ENCODE measurements at regions not wholly inside any gene's neighbourhood (a gene's known extent, or its start where the extent isn't known, plus 50 kb on each side); places are given as distances from the start of the nearest gene placed in this dataset.

DNA sequence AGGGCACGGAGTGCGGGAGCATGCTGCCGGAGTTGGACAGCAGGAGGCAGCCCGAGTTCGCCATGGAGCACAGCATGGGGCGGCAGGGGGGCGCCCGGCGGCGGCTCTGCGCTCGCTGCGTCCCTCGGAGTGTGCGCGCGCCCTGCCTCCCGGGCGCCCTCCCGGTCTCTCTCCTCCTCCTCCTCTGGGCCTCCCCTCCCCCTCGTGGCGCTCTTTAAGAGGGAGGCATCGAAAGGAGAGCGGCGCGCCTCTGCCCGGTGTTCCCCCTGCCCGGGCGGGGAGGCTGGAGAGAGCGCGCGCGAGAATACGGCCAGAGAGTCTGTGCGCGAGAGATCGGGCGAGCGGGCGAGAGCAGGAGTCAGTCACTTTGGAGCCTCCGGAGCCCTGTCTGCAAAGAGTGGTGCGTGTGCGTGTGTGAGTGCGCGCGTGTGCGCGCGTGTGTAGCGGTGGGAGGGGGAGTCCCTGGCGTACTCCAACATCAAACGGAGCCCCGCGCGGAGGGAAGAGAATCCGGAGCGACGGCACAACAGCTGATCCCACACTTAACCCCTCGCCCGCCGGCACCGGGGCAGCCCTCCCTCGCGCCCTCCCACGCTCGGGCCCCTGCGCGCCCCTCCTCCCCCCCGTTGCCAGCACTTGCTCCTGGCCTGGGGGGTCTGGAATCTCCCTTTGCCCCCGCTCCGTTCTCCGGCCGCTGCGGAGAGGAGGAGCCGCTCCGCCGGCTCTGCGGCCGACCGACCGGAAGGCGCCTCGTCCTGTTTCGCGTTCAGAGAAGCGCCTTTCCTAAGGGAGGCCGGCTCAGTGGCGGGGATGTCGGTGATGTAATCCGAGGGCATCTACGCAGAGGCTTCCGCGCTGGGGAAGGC, 108.9 kb downstream of the ENGASE start:
- Histone ChIP-seq H3K9ac (ENCODE audit: low read depth in 1 of 3, low read length in 3 of 3) (no peak overlapping the region), H3K4me1 (ENCODE audit: control insufficient read depth in 3 of 3, insufficient read depth in 3 of 3, low read length in 3 of 3) (peaks cover 0 to 4% (median 3%) of the 10 kb centered on the region in 3 donors), H3K36me3 (ENCODE audit: control insufficient read depth in 3 of 3, insufficient read depth in 3 of 3, low read length in 3 of 3) (no peaks in the 10 kb centered on the region), H3K9me3 (ENCODE audit: control insufficient read depth in 3 of 3, low read length in 3 of 3) (no peaks in the 10 kb centered on the region), H3K27ac (ENCODE audit: low read depth, low read length) (no peak overlapping the region), H3K4me3 (ENCODE audit: low read length in 3 of 3) (no peak overlapping the region), H3K27me3 (ENCODE audit: control insufficient read depth in 3 of 3, insufficient read depth in 3 of 3, low read length in 3 of 3) (peaks cover 77 to 88% (median 78%) of the 10 kb centered on the region in 3 donors)

DNA sequence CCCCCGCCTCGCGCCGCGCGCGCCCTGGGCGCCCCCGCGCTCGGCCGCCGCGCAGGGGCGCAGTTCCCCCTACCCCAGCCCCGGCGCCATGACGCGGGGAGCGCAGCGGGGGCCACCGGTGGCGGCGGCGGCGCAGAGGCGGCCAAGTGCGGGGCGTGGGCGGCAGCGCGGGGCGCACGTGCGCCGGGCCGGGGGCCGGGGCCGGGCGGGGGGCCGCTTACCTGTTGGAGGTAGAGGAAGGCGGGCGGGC, 108.3 kb downstream of the ENGASE start:
- H3K36me3 ChIP-seq (ENCODE audit: control insufficient read depth in 3 of 3, insufficient read depth in 3 of 3, low read length in 3 of 3) = no peaks in the 10 kb centered on the region
- no peak overlapping the region for H3K4me3 ChIP-seq (ENCODE audit: low read length in 3 of 3)
- peaks cover 76 to 86% (median 78%) of the 10 kb centered on the region in 3 donors for H3K27me3 ChIP-seq (ENCODE audit: control insufficient read depth in 3 of 3, insufficient read depth in 3 of 3, low read length in 3 of 3)
- no peaks in the 10 kb centered on the region for H3K9me3 ChIP-seq (ENCODE audit: control insufficient read depth in 3 of 3, low read length in 3 of 3)
- no peak overlapping the region for H3K9ac ChIP-seq (ENCODE audit: low read depth in 1 of 3, low read length in 3 of 3)
- H3K27ac ChIP-seq (ENCODE audit: low read depth, low read length) = no peak overlapping the region
- peaks cover 0 to 9% (median 9%) of the 10 kb centered on the region in 3 donors for H3K4me1 ChIP-seq (ENCODE audit: control insufficient read depth in 3 of 3, insufficient read depth in 3 of 3, low read length in 3 of 3)

DNA sequence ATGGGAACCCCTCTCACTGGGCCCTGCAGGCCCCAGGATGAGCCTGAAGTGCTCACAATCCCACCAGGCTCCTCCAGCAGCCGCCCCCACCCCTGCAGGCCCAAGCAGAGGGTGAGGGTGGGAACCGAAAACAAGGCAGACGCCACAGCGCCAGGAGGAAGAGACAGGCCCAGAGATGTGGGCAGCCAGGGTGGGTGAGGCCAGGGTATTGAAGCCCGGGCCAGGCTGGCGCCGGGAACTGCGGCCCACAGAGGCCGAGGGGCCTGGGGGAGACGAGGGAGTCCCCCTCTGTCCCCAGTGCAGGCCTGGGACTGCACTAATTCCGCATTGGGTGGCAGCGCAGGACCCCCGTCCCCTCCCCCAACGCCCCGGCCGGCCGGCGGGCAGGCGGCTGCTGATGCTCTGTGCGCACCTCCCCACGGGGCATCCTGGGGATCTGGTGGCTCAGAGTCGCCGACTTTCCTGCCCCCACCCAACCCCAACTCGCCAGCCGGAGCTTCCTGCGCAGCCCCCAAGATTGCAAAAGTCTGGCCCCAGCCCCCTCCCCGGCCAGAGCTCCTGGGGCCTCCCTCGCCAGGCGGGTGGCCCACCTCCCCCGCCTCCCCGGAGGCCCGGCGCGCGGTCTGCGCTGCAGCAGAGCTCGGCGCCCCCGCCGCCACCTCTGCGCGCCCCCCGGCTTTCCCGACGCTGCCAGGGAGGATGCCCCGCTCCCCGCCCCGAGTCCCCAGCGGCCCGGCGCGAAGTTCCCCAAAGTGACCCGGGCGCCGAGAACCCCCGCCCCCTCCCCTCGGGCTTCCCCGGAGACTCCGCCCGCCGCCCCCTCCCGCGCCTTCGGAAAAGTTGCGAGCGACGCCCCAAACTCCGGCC, 107.8 kb downstream of the ENGASE start:
- Histone ChIP-seq H3K9ac (ENCODE audit: low read depth in 1 of 3, low read length in 3 of 3) (no peak overlapping the region), H3K4me3 (ENCODE audit: low read length in 3 of 3) (no peak overlapping the region), H3K27me3 (ENCODE audit: control insufficient read depth in 3 of 3, insufficient read depth in 3 of 3, low read length in 3 of 3) (peaks cover 70 to 86% (median 76%) of the 10 kb centered on the region in 3 donors), H3K4me1 (ENCODE audit: control insufficient read depth in 3 of 3, insufficient read depth in 3 of 3, low read length in 3 of 3) (peaks cover 5 to 14% (median 14%) of the 10 kb centered on the region in 3 donors), H3K36me3 (ENCODE audit: control insufficient read depth in 3 of 3, insufficient read depth in 3 of 3, low read length in 3 of 3) (no peaks in the 10 kb centered on the region), H3K27ac (ENCODE audit: low read depth, low read length) (no peak overlapping the region), H3K9me3 (ENCODE audit: control insufficient read depth in 3 of 3, low read length in 3 of 3) (no peaks in the 10 kb centered on the region)

DNA sequence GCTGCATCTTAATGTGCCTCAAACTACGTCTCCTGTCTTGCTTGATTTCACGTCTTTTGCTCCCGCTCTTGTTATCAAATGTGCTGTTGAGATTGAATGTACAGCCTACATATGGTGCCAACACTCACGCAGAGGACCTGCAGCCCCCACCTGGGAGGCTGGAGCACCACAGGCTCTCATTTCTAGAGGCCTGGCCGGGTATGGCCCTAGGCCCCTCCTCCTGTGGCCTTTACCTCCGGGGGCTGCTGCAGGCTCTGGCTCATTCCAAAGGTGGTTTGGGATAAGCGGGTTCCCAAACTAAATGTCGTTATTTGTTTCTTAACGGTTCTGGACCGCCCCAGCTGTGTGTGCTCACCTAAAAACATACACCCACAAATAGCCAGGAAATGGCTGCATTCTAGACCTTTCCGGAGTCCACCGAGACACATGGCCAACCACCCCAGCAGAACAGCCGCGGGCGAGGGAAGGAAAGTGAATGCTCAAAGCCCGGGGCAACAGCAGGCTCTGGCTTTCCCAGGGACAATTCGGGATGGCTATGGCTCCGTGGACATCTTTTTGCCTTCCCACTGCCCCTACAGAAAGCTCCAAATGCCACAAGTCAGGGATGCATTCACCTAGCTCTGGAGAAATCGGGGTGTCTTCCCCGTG, 105.9 kb downstream of the ENGASE start:
- Histone ChIP-seq H3K4me3 (ENCODE audit: low read length in 3 of 3) (no peak overlapping the region), H3K27me3 (ENCODE audit: control insufficient read depth in 3 of 3, insufficient read depth in 3 of 3, low read length in 3 of 3) (peaks cover 60 to 73% (median 70%) of the 10 kb centered on the region in 3 donors), H3K9ac (ENCODE audit: low read depth in 1 of 3, low read length in 3 of 3) (no peak overlapping the region), H3K27ac (ENCODE audit: low read depth, low read length) (no peak overlapping the region), H3K4me1 (ENCODE audit: control insufficient read depth in 3 of 3, insufficient read depth in 3 of 3, low read length in 3 of 3) (peaks cover 7 to 21% (median 18%) of the 10 kb centered on the region in 3 donors), H3K9me3 (ENCODE audit: control insufficient read depth in 3 of 3, low read length in 3 of 3) (no peaks in the 10 kb centered on the region), H3K36me3 (ENCODE audit: control insufficient read depth in 3 of 3, insufficient read depth in 3 of 3, low read length in 3 of 3) (no peaks in the 10 kb centered on the region)

DNA sequence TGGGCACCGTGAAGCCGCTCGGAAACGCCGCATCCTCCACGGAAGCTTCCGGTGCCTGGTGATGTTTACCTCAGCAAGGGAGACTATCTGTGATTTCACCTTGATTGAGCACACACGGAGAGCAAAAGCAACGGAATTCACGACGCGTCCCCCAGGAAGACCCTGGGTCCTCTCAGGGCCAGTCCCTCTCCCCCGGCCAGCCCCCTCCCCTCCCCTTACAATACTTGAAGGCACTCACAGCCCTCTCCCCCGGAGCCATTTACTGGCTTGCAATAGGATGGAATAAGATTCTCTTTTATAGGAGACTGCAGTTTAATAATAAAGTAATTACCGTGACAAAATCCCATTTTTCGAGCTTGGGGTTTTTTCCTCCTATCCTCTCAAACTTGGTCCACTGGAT, 104.7 kb downstream of the ENGASE start:
- Histone ChIP-seq H3K4me1 (ENCODE audit: control insufficient read depth in 3 of 3, insufficient read depth in 3 of 3, low read length in 3 of 3) (peaks cover 7 to 21% (median 18%) of the 10 kb centered on the region in 3 donors), H3K27me3 (ENCODE audit: control insufficient read depth in 3 of 3, insufficient read depth in 3 of 3, low read length in 3 of 3) (peaks cover 52 to 63% (median 62%) of the 10 kb centered on the region in 3 donors), H3K27ac (ENCODE audit: low read depth, low read length) (no peak overlapping the region), H3K4me3 (ENCODE audit: low read length in 3 of 3) (no peak overlapping the region), H3K36me3 (ENCODE audit: control insufficient read depth in 3 of 3, insufficient read depth in 3 of 3, low read length in 3 of 3) (no peaks in the 10 kb centered on the region), H3K9ac (ENCODE audit: low read depth in 1 of 3, low read length in 3 of 3) (no peak overlapping the region), H3K9me3 (ENCODE audit: control insufficient read depth in 3 of 3, low read length in 3 of 3) (no peaks in the 10 kb centered on the region)

DNA sequence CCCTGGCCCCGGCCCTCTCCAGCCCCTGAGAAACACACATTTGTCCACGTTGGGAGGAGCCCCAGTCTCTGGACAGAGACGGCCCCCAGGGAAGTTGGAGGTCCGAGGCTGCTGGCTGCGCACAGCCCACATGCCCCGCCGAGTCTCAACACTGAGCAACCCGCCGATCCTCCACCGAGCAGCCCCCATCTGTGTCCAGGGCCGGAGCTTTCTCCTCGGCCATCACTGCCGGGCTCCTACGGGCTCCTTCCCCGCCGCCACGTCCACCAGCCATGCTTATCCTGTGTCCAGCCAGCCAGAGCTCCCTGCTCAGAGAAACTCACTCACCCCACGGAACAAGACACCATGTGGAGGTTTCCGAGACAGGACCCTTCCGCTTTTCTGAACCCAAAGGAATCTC, 103.3 kb downstream of the ENGASE start:
- H3K4me1 ChIP-seq (ENCODE audit: control insufficient read depth in 3 of 3, insufficient read depth in 3 of 3, low read length in 3 of 3) = peaks cover 7 to 18% (median 18%) of the 10 kb centered on the region in 3 donors
- no peak overlapping the region for H3K9ac ChIP-seq (ENCODE audit: low read depth in 1 of 3, low read length in 3 of 3)
- H3K9me3 ChIP-seq (ENCODE audit: control insufficient read depth in 3 of 3, low read length in 3 of 3) = no peaks in the 10 kb centered on the region
- H3K27me3 ChIP-seq (ENCODE audit: control insufficient read depth in 3 of 3, insufficient read depth in 3 of 3, low read length in 3 of 3) = peaks cover 45 to 53% (median 51%) of the 10 kb centered on the region in 3 donors
- no peak overlapping the region for H3K27ac ChIP-seq (ENCODE audit: low read depth, low read length)
- no peaks in the 10 kb centered on the region for H3K36me3 ChIP-seq (ENCODE audit: control insufficient read depth in 3 of 3, insufficient read depth in 3 of 3, low read length in 3 of 3)
- H3K4me3 ChIP-seq (ENCODE audit: low read length in 3 of 3) = no peak overlapping the region

DNA sequence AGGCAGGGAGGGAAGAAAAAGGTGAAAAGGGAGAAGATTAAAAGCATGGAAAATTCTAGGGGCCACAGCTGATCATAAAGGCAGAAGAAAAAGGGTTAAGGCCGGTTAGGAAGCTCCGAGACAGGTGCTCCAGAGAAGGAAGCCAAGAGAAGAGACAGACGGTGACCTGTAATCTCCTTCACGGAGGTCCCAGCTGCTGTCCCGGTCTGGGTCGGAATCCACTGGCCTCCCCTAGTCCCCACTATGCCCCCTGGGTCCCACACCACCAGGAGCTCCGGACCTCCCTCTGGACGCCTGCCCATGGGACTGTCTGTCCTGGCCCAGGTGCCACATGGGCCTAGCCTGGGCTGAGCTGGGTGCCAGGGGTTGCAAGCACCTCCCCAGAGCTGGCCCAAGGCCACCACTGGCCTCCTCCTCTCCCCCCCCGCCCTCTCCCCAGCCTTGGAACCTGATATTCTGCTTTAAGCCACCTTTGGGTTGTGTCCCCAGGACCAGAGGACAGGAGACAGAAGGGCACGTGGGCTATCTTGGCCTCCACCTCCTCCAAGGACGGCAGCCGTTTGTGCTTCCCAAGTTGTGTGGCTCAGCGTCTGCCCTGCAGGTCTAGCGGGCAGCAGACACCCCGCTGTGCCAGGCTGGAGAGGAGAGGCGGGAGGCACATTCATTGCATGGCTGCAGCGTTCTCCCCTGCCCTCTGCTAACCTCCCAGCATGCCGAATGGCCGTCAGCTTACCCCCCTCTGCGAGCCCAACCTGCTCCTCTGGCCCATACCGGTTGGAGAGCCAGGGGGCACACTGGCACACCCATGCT, 102.4 kb downstream of the ENGASE start:
- Histone ChIP-seq H3K4me3 (ENCODE audit: low read length in 3 of 3) (no peak overlapping the region), H3K9me3 (ENCODE audit: control insufficient read depth in 3 of 3, low read length in 3 of 3) (no peaks in the 10 kb centered on the region), H3K27ac (ENCODE audit: low read depth, low read length) (no peak overlapping the region), H3K9ac (ENCODE audit: low read depth in 1 of 3, low read length in 3 of 3) (no peak overlapping the region), H3K4me1 (ENCODE audit: control insufficient read depth in 3 of 3, insufficient read depth in 3 of 3, low read length in 3 of 3) (peaks cover 7 to 18% (median 18%) of the 10 kb centered on the region in 3 donors), H3K27me3 (ENCODE audit: control insufficient read depth in 3 of 3, insufficient read depth in 3 of 3, low read length in 3 of 3) (peaks cover 42 to 52% (median 51%) of the 10 kb centered on the region in 3 donors), H3K36me3 (ENCODE audit: control insufficient read depth in 3 of 3, insufficient read depth in 3 of 3, low read length in 3 of 3) (no peaks in the 10 kb centered on the region)

DNA sequence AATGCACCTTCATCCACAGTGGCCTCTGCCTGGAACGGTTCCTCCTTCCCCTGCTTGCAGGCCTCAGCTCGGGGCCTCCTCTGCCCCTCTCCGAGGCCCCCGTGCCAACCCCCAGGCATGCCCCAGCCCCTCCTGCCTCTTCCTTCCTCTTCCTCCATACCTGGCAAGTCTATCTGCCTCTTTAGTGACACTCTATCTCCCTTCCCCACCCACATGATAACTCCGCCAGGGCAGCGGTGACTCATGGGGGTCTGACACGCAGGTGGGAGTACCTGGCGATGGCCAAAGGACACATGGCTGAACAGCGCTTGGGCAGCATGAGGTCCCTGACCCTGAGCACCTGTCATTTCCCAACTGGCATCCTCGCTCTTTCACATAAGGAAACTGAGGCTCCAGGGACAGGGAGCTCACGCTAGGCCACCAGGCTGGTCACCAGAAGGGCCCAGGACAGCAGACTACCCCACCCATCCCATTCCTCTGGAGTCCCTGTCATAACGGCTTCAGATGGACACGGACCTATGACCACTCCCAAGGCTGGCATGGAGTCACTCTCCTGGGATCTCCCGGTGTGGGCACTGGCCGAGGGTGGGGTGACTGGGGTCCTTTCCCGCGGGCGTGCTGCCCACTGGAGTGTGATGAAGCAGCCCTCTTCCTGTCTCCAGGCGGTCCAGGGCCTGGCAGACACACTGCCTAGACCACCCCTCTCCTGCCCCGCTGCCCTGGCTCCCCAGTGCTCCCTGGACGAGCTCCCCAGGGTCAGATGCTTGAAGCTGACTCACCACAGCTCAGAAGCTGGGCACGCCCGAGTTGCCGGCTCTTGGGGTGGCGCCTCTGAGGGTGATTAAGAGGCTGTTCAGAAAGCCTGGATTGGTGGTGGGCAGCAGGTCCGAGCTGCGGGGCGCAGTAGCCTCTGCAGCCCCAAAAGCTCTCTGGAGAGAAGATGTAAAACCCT, 100.6 kb downstream of the ENGASE start:
- Histone ChIP-seq H3K9me3 (ENCODE audit: control insufficient read depth in 3 of 3, low read length in 3 of 3) (no peaks in the 10 kb centered on the region), H3K4me3 (ENCODE audit: low read length in 3 of 3) (no peak overlapping the region), H3K4me1 (ENCODE audit: control insufficient read depth in 3 of 3, insufficient read depth in 3 of 3, low read length in 3 of 3) (peaks cover 7 to 18% (median 18%) of the 10 kb centered on the region in 3 donors), H3K27me3 (ENCODE audit: control insufficient read depth in 3 of 3, insufficient read depth in 3 of 3, low read length in 3 of 3) (peaks cover 25 to 46% (median 33%) of the 10 kb centered on the region in 3 donors), H3K27ac (ENCODE audit: low read depth, low read length) (no peak overlapping the region), H3K9ac (ENCODE audit: low read depth in 1 of 3, low read length in 3 of 3) (no peak overlapping the region), H3K36me3 (ENCODE audit: control insufficient read depth in 3 of 3, insufficient read depth in 3 of 3, low read length in 3 of 3) (no peaks in the 10 kb centered on the region)

All from skeletal muscle tissue (tissue), 3 donors.